AML-193 (cell line): ENCODE measurements at regions not wholly inside any gene's neighbourhood (a gene's known extent, or its start where the extent isn't known, plus 50 kb on each side); places are given as distances from the start of the nearest gene placed in this dataset.

ENCODE experiments used
- DNase-seq, 2 experiments: peaks; one replicate each; lab custom pipeline; 2025; lab: John Stamatoyannopoulos, UW

GRCh38 chr13:76711550-76712182 is 174.5 kb downstream of the KCTD12 start:
- peak; percentile 74 to 81 for DNase-seq

GRCh38 chr13:76709851-76710250 is 176.4 kb downstream of the KCTD12 start:
- DNase-seq: no peak

- DNase-seq: no peak
Measured at GRCh38 chr13:76708138-76708688, 178.0 kb downstream of the KCTD12 start.

- no peak for DNase-seq
Measured at GRCh38 chr13:76707360-76707759, 178.8 kb downstream of the KCTD12 start.

GRCh38 chr13:76703621-76704288 is 182.4 kb downstream of the KCTD12 start:
- no peak for DNase-seq

- no peak for DNase-seq
Measured at GRCh38 chr13:76703216-76703615, 183.0 kb downstream of the KCTD12 start.

GRCh38 chr13:76697288-76697687 is 188.9 kb downstream of the KCTD12 start:
- DNase-seq: no peak

GRCh38 chr13:76696370-76696769 is 189.8 kb downstream of the KCTD12 start:
- DNase-seq: no peak

- DNase-seq: no peak
Measured at GRCh38 chr13:76693086-76693485, 193.1 kb downstream of the KCTD12 start.

GRCh38 chr13:76692346-76692745 is 193.9 kb downstream of the KCTD12 start:
- no peak for DNase-seq

- no peak for DNase-seq
Measured at GRCh38 chr13:76690611-76691010, 195.6 kb downstream of the KCTD12 start.

- DNase-seq: no peak
Measured at GRCh38 chr13:76687467-76687866, 198.7 kb downstream of the KCTD12 start.

GRCh38 chr13:76685938-76686337 is 200.3 kb downstream of the KCTD12 start:
- DNase-seq: no peak

GRCh38 chr13:76684336-76684735 is 201.9 kb downstream of the KCTD12 start:
- DNase-seq: no peak

GRCh38 chr13:76683854-76684253 is 202.4 kb downstream of the KCTD12 start:
- no peak for DNase-seq

GRCh38 chr13:76683168-76683567 is 203.0 kb downstream of the KCTD12 start:
- DNase-seq: no peak

- DNase-seq: no peak
Measured at GRCh38 chr13:76680112-76680511, 206.1 kb downstream of the KCTD12 start.

- DNase-seq: no peak
Measured at GRCh38 chr13:76677043-76677442, 209.2 kb downstream of the KCTD12 start.

- no peak for DNase-seq
Measured at GRCh38 chr13:76672420-76672819, 213.8 kb downstream of the KCTD12 start.

- no peak for DNase-seq
Measured at GRCh38 chr13:76668716-76669115, 217.5 kb downstream of the KCTD12 start.

GRCh38 chr13:76668141-76668540 is 218.1 kb downstream of the KCTD12 start:
- DNase-seq: no peak

- DNase-seq: peak; percentile 85 to 94
Measured at GRCh38 chr13:76667551-76667950, 218.7 kb downstream of the KCTD12 start.

- peak; percentile 83 to 88 for DNase-seq
Measured at GRCh38 chr13:76663592-76664335, 222.4 kb downstream of the KCTD12 start.
